Hematopoietic multipotent progenitor cell treated with erythropoietin and hydrocortisone succinate and interleukin-3 and kit ligand, for 4 days (in vitro differentiated cells): ENCODE measurements at regions not wholly inside any gene's neighbourhood (a gene's known extent, or its start where the extent isn't known, plus 50 kb on each side); places are given as distances from the start of the nearest gene placed in this dataset.
"Not testable (repeated sequence)": the region's sequence is repeated elsewhere in the genome, so short reads cannot be mapped to it uniquely, and the experiment has no call there.

ENCODE experiments used
- DNase-seq: peaks from one replicate; pipeline ENCODE4 v3.0.0-alpha.2; 2015

DNA sequence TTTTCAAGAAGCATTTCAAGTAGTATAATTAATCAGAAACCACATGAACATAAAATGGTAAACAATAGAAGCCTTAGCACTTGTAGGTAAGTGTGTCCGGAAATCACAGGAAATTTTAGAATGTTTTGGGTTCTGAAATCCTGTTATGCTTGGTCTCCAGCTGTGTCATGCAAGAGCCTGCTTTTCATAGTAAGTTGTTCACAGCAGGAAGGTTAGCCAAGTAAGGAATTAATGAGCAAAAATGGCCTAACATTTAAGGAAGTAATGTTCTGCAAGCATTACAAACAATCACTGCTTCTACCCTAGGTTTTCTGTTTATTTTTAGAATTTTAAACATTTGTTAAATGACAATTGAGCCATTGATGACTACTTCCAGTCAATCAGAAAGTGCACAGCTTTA is 669.5 kb downstream of the SLCO4C1 start:
- no peak for DNase-seq

DNA sequence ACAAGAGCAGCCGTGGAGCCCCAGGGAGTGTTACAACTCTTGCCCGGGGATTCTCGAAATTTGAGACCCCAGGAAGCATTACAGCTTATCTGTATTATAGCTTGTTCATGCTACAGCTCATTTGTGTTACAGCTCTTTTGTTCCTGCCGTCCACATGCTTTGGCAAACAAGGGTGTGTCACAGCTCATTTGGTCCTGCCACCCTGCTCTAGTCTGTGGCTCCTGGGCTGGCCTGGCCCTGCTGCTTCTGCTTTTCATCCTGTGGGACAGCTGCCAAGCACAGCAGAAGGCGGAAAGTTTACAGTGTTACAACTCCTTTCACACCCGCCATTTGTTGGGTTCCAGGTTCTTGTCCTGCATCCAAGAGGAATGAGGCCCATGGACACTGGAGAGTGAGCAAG is 685.0 kb downstream of the SLCO4C1 start:
- DNase-seq = no peak

DNA sequence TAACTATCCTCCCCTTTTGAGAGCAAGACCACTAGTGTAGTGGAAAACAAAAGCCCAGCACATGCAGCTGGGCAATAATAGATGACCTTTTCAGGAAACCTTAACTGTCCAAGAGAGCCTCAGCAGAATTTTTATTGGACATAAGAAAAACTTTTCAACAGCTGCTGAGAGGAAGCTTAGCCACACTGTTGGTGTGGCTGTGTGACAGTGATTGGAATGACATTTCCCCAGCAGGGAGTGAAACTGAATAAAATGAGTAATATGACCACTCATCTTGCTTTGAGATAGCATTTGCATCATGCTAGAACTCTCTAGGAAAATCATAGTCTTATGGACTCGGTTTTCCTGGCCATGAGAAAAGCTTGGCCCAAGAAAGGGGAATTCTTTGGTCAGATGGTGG is 687.8 kb downstream of the SLCO4C1 start:
- DNase-seq = no peak

DNA sequence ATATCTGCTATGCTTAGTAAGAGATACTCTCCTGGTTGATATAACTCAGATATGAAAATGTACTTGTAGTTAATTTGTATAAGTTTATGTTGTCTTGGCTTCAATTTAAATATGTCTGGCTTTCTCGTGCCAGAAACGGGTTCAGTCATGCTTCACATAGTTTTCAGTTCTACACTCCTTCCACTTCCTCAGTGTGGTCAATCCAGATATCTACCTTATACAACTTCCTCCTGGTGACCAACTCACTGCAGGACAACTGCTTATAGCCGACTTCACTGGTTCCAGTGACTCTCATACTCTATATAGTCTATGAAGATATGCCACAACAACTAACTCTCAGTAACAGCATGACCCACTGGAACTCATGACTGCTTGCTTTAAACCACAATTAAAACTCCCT is 690.4 kb downstream of the SLCO4C1 start:
- DNase-seq = no peak

DNA sequence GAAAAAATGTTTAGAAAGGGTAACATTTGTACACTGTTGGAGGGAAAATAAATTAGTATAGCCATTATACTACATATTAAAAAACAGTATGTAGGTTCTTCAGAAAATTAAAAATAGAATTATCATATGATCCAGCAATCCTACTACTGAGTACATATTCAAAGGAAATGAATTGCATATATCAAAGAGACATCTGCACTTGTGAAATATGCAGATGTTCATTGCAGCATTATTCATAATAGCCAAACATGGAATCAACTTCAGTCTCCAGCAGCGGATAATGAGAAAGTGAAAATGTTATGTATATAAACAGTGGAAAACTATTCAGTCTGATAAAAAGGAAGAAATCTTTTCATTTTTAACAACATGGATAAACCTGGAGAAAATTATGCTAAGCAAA is 695.5 kb downstream of the SLCO4C1 start:
- no peak for DNase-seq

DNA sequence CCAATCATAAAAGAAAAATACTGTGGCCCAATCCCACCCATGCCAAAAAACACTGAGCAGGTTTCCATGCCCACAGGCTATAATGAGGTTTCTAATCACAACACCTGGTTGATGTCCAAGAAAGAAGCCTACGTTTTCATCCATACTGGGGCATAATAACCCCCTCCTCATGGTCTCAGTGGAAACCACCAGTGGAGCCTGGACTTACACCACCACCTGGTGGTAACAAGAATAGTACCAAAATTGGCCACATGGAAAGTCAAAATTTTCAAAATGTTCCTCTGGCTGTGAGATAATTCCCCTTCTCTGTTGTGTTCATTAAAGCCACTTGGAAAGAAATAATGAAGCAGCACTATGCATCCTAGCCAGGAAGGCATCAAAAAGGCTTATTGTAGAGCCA is 687.3 kb upstream of the ST8SIA4 start:
- peak; percentile 3 for DNase-seq

DNA sequence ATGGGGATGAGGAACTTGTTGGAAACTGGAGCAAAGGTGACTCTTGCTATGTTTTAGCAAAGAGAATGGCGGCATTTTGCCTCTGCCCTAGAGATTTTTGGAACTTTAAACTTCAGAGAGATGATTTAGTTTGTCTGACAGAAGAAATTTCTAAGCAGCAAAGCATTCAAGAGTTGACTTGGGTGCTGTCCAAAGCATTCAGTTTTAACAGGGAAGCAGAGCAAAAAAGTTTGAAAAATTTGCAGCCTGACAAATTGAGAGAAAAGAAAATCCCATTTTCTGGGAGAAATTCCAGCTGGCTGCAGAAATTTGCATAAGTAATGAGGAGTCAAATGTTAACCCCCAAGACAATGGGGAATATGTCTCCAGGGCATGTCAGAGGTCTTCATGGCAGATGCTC is 682.3 kb upstream of the ST8SIA4 start:
- DNase-seq = no peak

DNA sequence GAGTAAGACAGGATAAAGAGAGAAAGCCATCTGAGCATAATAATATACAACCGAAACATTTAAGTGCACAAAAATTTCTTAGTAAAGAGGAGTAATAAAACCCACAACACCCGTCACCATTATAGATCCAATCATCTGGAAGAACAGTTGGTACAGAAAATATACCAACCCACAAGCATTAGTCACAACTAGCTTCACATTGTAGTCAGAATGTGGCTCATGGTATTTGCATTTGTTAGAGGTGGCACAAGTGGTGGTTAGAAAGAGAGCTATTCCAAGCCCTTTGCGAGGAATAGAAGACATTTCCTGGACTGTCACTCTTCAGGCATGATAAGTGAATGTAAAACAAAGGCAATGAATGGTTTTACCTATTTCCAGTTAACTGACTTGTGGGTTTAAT is 677.5 kb upstream of the ST8SIA4 start:
- DNase-seq = no peak

DNA sequence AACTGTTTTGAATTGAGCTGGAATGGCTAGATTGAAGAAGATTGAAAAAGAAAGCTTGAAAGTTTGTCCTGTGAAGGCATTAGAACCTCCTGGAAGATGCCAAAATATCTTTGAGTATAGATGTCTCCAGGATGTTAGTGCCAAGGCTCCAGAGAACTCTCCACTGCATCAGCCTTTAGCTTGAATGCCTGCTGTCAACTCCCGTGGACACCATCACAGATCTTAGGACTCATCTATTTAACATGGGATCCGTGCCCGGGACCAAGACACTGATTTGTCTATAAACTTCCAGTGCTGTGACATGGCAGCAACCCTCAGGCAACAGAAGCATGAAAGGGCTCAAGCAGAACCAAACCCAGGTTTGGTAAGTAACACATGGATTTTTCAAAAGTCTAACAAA is 670.9 kb upstream of the ST8SIA4 start:
- no peak for DNase-seq

DNA sequence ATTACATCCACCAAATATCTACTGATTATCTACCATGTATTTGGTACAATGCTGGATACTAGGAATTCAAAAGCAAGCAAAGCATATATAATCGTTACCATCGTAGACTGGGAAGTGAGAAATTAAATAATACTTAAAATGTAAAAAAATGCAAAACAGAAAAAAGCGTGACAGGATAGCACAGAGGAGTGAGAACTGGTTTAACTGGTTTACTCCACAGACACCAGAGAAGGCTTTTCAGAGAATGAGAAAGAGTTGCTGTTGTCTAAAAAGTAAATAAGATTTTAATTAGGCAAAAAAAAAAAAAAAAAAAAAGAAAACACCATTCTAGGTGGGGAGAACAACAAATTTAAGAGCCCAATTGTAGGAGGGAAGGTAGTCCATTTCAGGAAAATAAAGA is 657.9 kb upstream of the ST8SIA4 start:
- DNase-seq = no peak

DNA sequence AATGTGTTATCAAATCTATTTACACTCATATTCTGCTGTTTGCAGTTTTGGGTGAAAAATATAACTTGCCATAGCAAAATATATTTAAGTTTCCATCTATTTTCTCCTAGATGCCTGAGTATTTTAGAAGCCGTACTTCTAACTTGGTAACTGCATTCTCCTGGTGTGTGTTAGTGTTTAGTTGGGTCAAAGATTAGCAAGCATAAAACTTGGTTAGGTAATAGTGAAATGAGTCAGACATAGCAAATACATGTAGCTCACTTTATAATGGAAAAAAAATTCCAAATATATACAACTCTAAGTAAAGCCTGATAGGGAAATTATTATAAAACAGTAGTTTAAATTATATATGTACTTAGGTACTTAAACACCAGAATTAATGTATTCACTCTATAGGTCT is 640.7 kb upstream of the ST8SIA4 start:
- no peak for DNase-seq

DNA sequence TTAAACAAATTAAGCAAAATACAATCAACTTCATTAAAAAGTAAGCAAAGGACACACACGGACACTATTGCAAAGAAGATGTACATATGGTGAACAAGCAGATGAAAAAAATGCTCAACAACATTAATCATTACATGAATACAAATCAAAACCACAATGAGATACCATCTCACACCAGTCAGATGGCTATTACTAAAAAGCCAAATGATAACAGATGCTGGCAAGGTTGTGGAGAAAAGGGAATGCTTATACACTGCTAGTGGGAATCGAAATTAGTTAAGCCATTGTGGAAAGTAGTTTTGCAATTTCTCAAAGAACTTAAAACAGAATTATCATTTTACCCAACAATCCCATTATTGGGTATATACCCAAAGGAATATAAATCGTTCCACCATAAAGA is 636.2 kb upstream of the ST8SIA4 start:
- DNase-seq = no peak

DNA sequence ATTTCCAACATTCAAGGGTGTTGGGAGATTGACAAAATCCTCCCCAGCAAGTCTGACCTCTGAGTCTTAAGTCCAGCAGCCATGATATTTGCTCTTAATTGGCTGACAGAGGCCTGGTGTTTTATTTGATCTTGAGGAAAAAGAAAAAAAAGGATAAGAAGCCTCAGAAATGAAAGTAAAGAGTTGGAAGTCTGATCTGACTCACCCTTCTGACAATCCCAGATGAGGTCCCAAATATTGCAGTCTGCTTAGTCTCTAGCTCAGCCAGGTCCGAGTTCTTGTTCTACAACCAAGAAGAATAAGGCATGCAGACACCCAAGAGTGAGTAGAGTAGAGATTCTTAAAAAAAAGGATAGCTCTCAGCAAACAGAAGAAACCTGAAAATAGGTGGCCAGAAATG is 632.5 kb upstream of the ST8SIA4 start:
- DNase-seq = no peak

DNA sequence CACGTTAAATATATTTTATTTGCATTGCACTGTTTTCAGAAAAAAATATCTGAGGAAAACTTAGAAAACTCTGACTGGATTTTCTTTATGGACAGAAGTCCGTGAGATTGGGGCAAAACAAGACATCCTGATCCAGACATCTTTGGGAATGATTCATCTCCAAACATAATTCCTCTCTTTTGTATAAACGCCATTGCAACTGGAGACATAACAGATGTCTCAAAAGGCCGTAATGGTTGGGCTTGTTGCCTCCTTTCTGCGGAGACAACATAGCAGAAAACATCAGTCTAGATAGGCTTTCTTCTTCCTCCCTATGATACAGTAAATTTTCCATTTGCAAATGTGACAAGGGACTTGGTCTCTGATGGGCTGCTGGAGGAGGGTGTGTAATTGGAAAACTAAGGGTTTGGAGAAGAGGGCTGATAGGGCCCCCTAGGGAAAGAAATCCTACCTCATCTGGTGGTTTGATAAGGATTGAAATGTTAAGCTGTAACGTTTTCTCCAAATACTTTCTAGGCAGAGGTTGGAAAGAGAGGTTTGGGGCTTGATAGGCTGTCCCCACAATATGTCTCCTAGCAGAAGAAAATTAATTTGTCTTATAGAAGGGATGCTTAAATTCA is 631.5 kb upstream of the ST8SIA4 start:
- no peak for DNase-seq

DNA sequence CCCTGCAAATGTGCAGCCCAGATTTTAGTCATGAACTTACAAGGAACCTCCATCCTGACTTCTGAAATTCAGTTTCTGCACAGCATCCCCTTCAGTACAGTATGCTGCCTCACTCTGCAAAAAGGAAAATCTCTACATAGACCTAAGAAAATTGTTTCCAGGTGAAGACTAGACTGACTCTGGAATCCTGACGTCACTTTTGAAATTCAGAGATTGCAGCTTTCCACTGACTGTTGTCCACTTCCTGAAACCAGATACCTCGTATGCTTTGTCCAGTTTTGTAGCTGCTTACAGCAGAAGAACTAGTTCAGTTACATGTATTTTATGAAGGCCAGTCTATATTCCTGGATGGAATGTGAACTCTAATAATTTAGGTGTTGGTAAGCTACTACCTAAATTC is 629.3 kb upstream of the ST8SIA4 start:
- DNase-seq = no peak

DNA sequence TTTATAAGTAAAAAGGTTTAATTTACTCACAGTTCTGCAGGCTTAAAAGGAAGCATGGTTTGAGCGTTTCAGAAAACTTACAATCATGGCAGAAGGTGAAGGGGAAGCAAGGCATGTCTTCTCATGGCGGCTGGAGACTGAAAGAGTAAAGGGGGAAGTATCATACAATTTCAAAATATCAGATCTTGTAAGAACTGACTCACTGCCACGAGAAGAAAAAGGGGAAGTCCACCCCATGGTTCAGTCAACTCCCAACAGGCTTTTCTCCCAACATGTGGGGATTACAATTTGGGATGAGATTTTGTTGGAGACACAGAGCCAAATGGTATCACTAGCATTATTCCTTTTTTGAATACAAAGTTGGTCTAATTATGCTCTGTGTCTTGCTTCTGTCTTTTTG is 627.9 kb upstream of the ST8SIA4 start:
- DNase-seq = peak; percentile 40

DNA sequence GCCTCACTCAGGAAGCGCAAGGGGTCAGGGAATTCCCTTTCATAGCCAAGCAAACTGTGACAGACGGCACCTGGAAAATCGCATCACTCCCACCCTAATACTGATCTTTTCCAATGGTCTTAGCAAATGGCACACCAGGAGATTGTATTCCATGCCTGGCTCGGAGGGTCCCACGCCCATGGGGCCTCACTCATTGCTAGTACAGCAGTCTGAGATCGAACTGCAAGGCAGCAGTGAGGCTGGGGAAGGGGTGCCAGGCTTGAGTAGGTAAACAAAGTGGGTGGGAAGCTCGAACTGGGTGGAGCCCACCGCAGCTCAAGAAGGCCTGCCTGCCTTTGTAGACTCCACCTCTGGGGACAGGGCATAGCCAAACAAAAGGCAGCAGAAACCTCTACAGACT is 626.0 kb upstream of the ST8SIA4 start:
- not testable (repeated sequence) for DNase-seq

DNA sequence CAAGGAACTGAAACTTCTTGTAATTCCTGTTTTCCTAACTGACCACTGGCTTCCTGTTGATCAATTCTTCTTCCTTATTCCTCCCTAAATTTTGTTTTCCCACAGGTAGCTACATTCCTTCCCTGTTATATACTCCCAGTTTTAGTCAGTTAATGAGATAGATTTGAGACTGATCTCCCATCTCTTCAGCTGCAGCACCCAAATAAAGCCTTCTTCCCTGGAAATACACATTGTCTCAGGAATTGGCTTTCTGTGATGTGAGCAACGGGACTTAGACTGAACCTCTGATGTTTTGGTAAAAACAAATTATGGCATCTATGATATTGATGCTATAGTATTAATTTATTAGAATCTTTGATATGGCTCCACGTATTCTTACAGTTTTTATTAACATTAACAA is 617.3 kb upstream of the ST8SIA4 start:
- no peak for DNase-seq

DNA sequence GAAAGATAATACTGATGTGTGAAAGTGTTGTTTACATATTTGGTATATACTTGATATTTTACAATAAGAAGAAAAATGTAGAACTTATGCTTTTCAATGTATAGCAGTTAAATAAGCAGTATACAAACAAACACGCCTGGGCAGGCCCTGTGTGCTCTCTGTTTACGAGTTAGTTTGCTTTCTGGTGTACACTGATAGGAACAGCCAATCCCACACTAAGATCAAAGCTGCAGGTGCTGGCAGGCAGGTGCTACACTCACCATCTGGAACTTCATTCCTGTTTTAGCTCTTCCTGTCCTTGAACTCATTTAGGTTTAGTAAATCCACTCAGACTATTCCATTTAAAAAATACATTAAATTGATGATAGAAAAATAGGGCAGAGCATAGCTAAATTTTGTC is 614.7 kb upstream of the ST8SIA4 start:
- no peak for DNase-seq

DNA sequence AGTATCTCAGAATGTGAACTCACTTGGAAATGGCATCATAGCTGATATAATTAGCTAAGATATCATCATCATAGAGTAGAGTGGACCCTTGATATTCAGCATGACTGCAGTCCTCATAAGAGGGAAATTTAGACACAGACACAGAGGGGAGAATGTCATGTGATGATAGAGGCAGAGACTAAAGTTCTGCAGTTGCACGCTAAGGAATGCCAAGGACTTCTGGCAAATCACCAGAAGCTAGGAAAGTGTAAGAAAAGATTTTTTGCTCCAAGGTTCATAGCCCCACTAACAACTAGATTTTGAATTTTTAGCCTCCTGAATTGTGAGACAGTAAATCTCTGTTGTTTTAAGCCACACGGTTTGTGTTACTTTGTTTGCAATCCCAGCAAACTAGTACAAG is 612.6 kb upstream of the ST8SIA4 start:
- DNase-seq = no peak

DNA sequence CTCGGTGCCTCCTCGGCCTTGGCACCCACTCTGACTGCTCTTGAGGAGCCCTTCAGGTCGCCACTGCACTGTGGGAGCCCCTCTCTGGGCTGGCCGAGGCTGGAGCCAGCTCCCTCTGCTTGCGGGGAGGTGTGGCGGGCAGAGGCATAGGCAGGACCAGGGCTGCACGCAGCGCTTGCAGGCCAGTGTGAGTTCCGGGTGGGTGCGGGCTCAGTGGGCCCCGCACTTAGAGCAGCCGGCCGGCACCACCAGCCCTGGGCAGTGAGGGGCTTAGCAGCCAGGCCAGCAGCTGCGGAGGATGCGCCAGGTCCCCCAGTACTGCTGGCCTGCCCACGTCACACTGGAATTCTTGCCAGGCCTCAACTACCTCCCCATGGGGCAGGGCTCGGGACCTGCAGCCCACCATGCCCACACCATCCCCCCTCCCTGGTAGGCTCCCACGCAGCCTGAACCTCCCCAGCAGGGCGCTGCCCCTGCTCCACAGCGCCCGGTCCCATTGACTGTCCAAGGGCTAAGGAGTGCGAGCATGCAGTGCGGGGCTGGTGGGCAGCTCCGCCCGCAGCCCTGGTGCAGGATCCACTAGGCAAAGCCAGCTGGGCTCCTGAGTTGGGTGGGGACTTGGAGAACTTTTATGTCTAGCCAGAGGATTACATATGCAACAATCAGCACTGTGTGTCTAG is 602.9 kb upstream of the ST8SIA4 start:
- no peak for DNase-seq

DNA sequence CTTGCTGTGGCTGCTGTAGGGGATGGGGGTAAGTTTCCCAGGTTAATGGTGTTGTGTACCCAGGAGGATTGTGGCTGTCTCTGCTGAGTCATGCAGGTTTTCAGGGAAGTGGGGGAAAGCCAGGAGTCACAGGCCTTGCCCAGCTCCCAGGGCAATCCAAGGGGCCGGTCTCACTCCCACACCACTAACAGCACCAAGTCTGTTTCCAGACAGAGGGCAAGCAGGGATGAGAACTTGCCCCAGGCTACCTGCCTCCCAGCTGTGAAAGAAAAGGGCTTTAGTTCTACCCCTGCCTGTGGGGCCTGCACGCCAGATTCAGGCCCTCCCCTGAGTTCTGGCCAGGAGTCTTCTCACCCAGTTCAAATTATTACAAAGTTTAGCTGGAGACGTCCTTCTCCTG is 579.8 kb upstream of the ST8SIA4 start:
- no peak for DNase-seq

DNA sequence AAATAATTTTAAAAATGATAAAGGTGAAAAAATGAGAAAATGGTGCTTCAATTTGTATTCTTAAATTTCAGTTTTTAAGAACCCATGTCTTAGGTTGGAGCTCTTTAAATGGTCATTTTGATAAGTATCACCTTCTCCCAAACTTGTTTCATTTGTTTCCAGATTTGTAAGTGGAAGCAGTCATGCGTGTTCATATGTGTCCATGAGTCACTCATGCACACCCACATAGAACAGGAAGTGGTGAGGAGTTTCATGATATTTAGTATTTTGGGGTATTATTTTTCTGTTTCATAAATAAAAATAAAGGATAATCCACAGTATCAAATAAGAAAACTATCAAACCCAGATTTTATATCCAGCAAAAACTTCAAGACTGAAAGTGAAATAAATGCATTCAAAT is 570.4 kb upstream of the ST8SIA4 start:
- DNase-seq = no peak

DNA sequence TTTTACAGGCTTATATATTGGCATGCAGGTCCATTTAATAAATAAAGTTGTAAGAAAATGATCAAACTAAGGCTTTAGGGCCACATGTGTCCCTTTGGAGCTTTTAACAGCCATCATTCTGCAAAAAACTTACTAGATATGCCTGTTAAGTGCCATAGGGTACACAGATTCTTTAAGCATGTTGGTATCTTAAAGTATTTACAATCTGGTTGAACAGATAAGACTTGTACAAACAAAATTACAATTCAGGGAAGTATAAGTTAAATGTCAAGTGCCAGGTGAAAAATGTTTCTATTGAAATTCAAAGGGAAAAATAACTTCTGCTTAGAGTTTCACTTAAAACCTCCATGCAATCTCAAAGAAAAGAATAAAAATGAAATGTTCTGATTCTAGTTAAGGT is 558.4 kb upstream of the ST8SIA4 start:
- no peak for DNase-seq

DNA sequence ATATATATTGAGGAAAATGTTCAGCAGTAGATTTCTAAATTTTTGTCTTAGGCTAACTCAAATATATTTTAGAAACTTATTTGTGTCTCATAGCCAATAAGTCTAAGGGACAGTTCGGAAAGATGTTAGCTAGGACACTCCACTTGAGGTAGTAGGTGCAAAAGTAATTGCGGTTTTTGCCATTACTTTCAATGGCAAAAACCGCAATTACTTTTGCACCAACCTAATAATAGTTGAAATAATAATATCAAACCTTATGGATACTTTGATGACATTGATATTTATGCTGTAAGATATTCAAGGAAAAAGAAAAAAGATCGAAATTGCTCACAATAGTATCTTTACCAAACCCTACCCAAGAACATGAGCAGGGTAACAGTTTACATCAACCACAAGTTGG is 555.5 kb upstream of the ST8SIA4 start:
- DNase-seq = no peak
